IPS-NIHi7 (cell line): ENCODE measurements at regions not wholly inside any gene's neighbourhood (a gene's known extent, or its start where the extent isn't known, plus 50 kb on each side); places are given as distances from the start of the nearest gene placed in this dataset.

Source experiments
- DNase-seq: peaks from one replicate; pipeline ENCODE4 v3.0.0; 2012; ENCODE audit warnings: mixed read lengths; ENCODE audit errors: extremely low spot score

- DNase-seq, result peak; percentile 47
These were observed 66.1 kb upstream of the NXPH2 start for GRCh38 chr2:138846216-138846821.

- DNase-seq, result no peak
These were observed 62.2 kb upstream of the NXPH2 start for GRCh38 chr2:138842341-138842740.

GRCh38 chr2:138841459-138841858 is 61.3 kb upstream of the NXPH2 start:
- DNase-seq, result peak; percentile 20

GRCh38 chr2:138838851-138839620 is 58.8 kb upstream of the NXPH2 start:
- DNase-seq, result no peak

- DNase-seq, result no peak
These were observed 51.5 kb upstream of the NXPH2 start for GRCh38 chr2:138831691-138832090.

- DNase-seq, result no peak
These were observed 51.0 kb upstream of the NXPH2 start for GRCh38 chr2:138831154-138831553.

- DNase-seq, result no peak
These were observed 50.4 kb upstream of the NXPH2 start for GRCh38 chr2:138830547-138830946.
